K562 (cell line): ENCODE measurements at regions not wholly inside any gene's neighbourhood (a gene's known extent, or its start where the extent isn't known, plus 50 kb on each side); places are given as distances from the start of the nearest gene placed in this dataset.

Source experiments
- ATF2 ChIP-seq: sonication (generic); formaldehyde crosslinking; IDR thresholded peaks from 2 replicates; pipeline ENCODE4 v1.8.1; 2022; ENCODE audit warnings: missing genetic modification reagents
- CBX8 ChIP-seq: fragments of 200-600 bp; sonication (generic); IDR thresholded peaks from 2 replicates; pipeline ENCODE4 v1.6.1; 2012; ENCODE audit warnings: borderline replicate concordance, mixed run types, low read depth, mild to moderate bottlenecking, moderate library complexity, mixed read lengths, low read length, control low read depth, inconsistent platforms; ENCODE audit not compliant: poor library complexity, severe bottlenecking; ENCODE audit errors: extremely low read depth
- KAT8 ChIP-seq: fragments of 450-650 bp; IDR thresholded peaks from 2 replicates; pipeline ENCODE4 v1.6.1; 2016; ENCODE audit warnings: low read depth, mild to moderate bottlenecking
- OTX1 ChIP-seq: fragments of 450-650 bp; formaldehyde crosslinking; IDR thresholded peaks from 2 replicates; pipeline ENCODE4 v1.4.0; 2022; ENCODE audit warnings: mild to moderate bottlenecking
- PHF20 ChIP-seq: fragments of 450-650 bp; IDR thresholded peaks from 2 replicates; pipeline ENCODE4 v1.6.1; 2018; ENCODE audit not compliant: partially characterized antibody
- TCF7 ChIP-seq: sonication (generic); IDR thresholded peaks from 2 replicates; pipeline ENCODE4 v1.6.1; 2016; ENCODE audit warnings: antibody characterized with exemption, borderline replicate concordance
- XRCC5 ChIP-seq: fragments of 200-400 bp; formaldehyde crosslinking; IDR thresholded peaks from 2 replicates; pipeline ENCODE4 v1.6.1; 2017; ENCODE audit warnings: low read depth, mild to moderate bottlenecking, low read length
- ZFP91 ChIP-seq: sonication (generic); formaldehyde crosslinking; IDR thresholded peaks from 2 replicates; pipeline ENCODE4 v1.8.0; 2022; ENCODE audit warnings: mild to moderate bottlenecking, missing genetic modification reagents
- ZFPM2 ChIP-seq: fragments of 250-450 bp; sonication (Bioruptor Pico); IDR thresholded peaks from 2 replicates; pipeline ENCODE4 v1.5.1; 2022; ENCODE audit warnings: mild to moderate bottlenecking
- ZHX1 ChIP-seq: fragments of 150-350 bp; conservative IDR thresholded peaks from 2 replicates; pipeline ENCODE4 v1.6.1; 2014; ENCODE audit warnings: low read length
- ZNF239 ChIP-seq: fragments of 250-450 bp; sonication (Bioruptor Pico); IDR thresholded peaks from 2 replicates; pipeline ENCODE4 v1.4.0; 2020; ENCODE audit warnings: mild to moderate bottlenecking

GRCh38 chr15:62868507-62868906, 174.0 kb upstream of the TPM1 start (continued):
- TF ChIP-seq ATF2 (CRISPR knock-in tag) = no peak
- TF ChIP-seq ZHX1 = no peak
- TF ChIP-seq KAT8 = no peak
- no peak for TF ChIP-seq TCF7
- TF ChIP-seq XRCC5 = no peak
- TF ChIP-seq OTX1 (CRISPR knock-in tag) = no peak
- no peak for TF ChIP-seq ZNF239 (CRISPR knock-in tag)
- TF ChIP-seq CBX8 = no peak
- TF ChIP-seq PHF20 = no peak
- no peak for TF ChIP-seq ZFPM2 (CRISPR knock-in tag)
- TF ChIP-seq ZFP91 = no peak
